T-helper 2 cell treated with Interferon-gamma antibody and Interleukin-4, amounts not matched to agents 100 ng/mL and 5 ng/mL, for 36 hours (primary cell): ENCODE measurements at regions not wholly inside any gene's neighbourhood (a gene's known extent, or its start where the extent isn't known, plus 50 kb on each side); places are given as distances from the start of the nearest gene placed in this dataset.

Experiments used
- intact Hi-C: fragments of 100-400 bp; cut with micrococcal nuclease; formaldehyde crosslinking; loops from one replicate; pipeline ENCODE4 v1.15.1; 2023

GRCh38 chr18:76553715-76554546, 58.9 kb upstream of the ZNF516 start:
- intact Hi-C loops = no loop called here

- intact Hi-C loops = no loop called here
Measured at GRCh38 chr18:76548541-76548940, 53.5 kb upstream of the ZNF516 start.

- intact Hi-C loops = no loop called here
Measured at GRCh38 chr18:76547296-76547695, 52.3 kb upstream of the ZNF516 start.

GRCh38 chr18:76546436-76546835, 51.4 kb upstream of the ZNF516 start:
- intact Hi-C loops = no loop called here

GRCh38 chr18:76546088-76546435, 51.0 kb upstream of the ZNF516 start:
- intact Hi-C loops = no loop called here

GRCh38 chr18:76545433-76546087, 50.5 kb upstream of the ZNF516 start:
- intact Hi-C loops = no loop called here

- intact Hi-C loops = no loop called here
Measured at GRCh38 chr18:76544511-76545345, 49.7 kb upstream of the ZNF516 start.
